Pancreas (tissue), 10 donors: ENCODE measurements at regions not wholly inside any gene's neighbourhood (a gene's known extent, or its start where the extent isn't known, plus 50 kb on each side); places are given as distances from the start of the nearest gene placed in this dataset.
A peak's percentile ranks its signal among the peaks of the same experiment; 100 is the strongest.

Experiments used
- ATAC-seq, 4 donors: fragments of 200-7000 bp; cut with Tn5 transposase; one replicate each; pipeline versions ENCODE4 v1.8.0 to v1.9.1; 2020; ENCODE audit warnings: mild to moderate bottlenecking in 4 of 4, moderate library complexity in 4 of 4
- DNase-seq, 6 donors: peaks; one replicate each; pipeline ENCODE4 v3.0.0-alpha.2; 2020
- FAIRE-seq: peaks from 2 replicates; lab custom pipeline; 2012; peaks lifted over from hg19 to GRCh38; lab: Jason Lieb, UNC
- H3K27ac ChIP-seq, 4 donors: fragments of 200-600 bp; sonication (generic); 1 replicate in 3 of 4; 2 replicates in 1 of 4; pipeline versions ENCODE4 v1.5.0 to v1.8.0; 2020
- H3K27me3 ChIP-seq, 4 donors: fragments of 200-600 bp; one replicate each; pipeline ENCODE4 v1.8.0; 2021
- H3K36me3 ChIP-seq, 3 donors: fragments of 200-600 bp; sonication (generic) in 1 of 3; one replicate each; pipeline versions ENCODE4 v1.5.0 to v1.8.0; 2020 to 2021
- H3K4me1 ChIP-seq, 3 donors: fragments of 200-600 bp; one replicate each; pipeline ENCODE4 v1.8.0; 2021
- H3K4me3 ChIP-seq, 4 donors: fragments of 200-600 bp; sonication (generic) in 2 of 4; one replicate each; pipeline versions ENCODE4 v1.5.0 to v1.8.0; 2020 to 2021
- H3K9me3 ChIP-seq, 4 donors: fragments of 200-600 bp; one replicate each; pipeline ENCODE4 v1.8.0; 2021
- CTCF ChIP-seq, 4 donors: fragments of 200-600 bp; sonication (generic) in 3 of 4; IDR thresholded peaks; one replicate each; pipeline versions ENCODE4 v1.5.0 to v1.8.0; 2021; ENCODE audit warnings: antibody characterized with exemption in 4 of 4
- WGBS, 2 donors: extraction: QIAGEN DNeasy Blood & Tissue Kit; methylation state at CpG; one replicate each; pipeline ENCODE4 v1.1.7; 2013; 5-methylcytosine and 5-hydroxymethylcytosine counted together
- intact Hi-C, 3 donors: fragments of 100-400 bp; cut with DNase I; formaldehyde crosslinking; loops; one replicate each; pipeline versions ENCODE4 v1.11.1 to v1.14.2; 2022
- donor health status: healthy with polysubstance abuse.
- donor health status: DM: no; HTN: no; CAD: no; lungs with moderate emphysema.
- donor health status: DM: no; HTN: no; CAD: no.
- donor health status: control.
- donor health status: control.
- donor health status: Bipolar disorder and iron deficiency.
- donor health status: DM: yes; HTN: yes; CAD: no.
- donor health status: DM: no; HTN: no; CAD: no.
- donor health status: DM: no; HTN: no; CAD: no.
- donor health status: DM: yes; HTN: yes; CAD: no.

GRCh38 chr2:121082191-121082590, 202.8 kb downstream of the TFCP2L1 start:
- Histone ChIP-seq H3K36me3 (no peaks in the 10 kb centered on the region), H3K27ac (no peak overlapping the region), H3K4me3 (no peak overlapping the region), H3K27me3 (no peaks in the 10 kb centered on the region), H3K9me3 (no peaks in the 10 kb centered on the region), H3K4me1 (no peaks in the 10 kb centered on the region)
- TF ChIP-seq CTCF (IDR thresholded peaks at IDR 0.05), result no peak
- no peak for ATAC-seq
- FAIRE-seq, result no peak
- intact Hi-C loops, result loop anchor here in 1 of 3 donors (2.0 kb wide), 1 partner anchor 385 kb away; no protein-coding TSS in a partner anchor
- 64 to 100% methylated on average over 1 of the region's 1 CpG for WGBS, 2 donors
- DNase-seq, result no peak

GRCh38 chr2:121084130-121084680, 200.8 kb downstream of the TFCP2L1 start:
- 36 to 48% methylated on average over 15 of the region's 15 CpGs for WGBS, 2 donors
- no peaks in the 10 kb centered on the region for H3K4me1 ChIP-seq
- no peak overlapping the region for H3K4me3 ChIP-seq
- H3K27ac ChIP-seq, result no peak overlapping the region
- H3K36me3 ChIP-seq, result no peaks in the 10 kb centered on the region
- no peak for TF ChIP-seq CTCF (IDR thresholded peaks at IDR 0.05)
- FAIRE-seq (no peak), ATAC-seq (no peak), DNase-seq (no peak)
- intact Hi-C loops, result no loop called here
- H3K9me3 ChIP-seq, result no peaks in the 10 kb centered on the region
- no peaks in the 10 kb centered on the region for H3K27me3 ChIP-seq

GRCh38 chr2:121085801-121086200, 199.2 kb downstream of the TFCP2L1 start:
- no peak overlapping the region for H3K4me3 ChIP-seq
- H3K9me3 ChIP-seq, result no peaks in the 10 kb centered on the region
- H3K4me1 ChIP-seq, result no peaks in the 10 kb centered on the region
- peak in 1 of 4 donors; percentile 30 for ATAC-seq
- TF ChIP-seq CTCF (IDR thresholded peaks at IDR 0.05), result no peak
- H3K36me3 ChIP-seq, result no peaks in the 10 kb centered on the region
- DNase-seq, result no peak
- no peak for FAIRE-seq
- no peaks in the 10 kb centered on the region for H3K27me3 ChIP-seq
- 25 to 41% methylated on average over 5 of the region's 5 CpGs for whole genome bisulfite sequencing, 2 donors
- no peak overlapping the region for H3K27ac ChIP-seq
- intact Hi-C loops, result no loop called here

- Histone ChIP-seq H3K36me3 (no peaks in the 10 kb centered on the region), H3K9me3 (no peaks in the 10 kb centered on the region), H3K27me3 (no peaks in the 10 kb centered on the region), H3K4me3 (no peak overlapping the region), H3K4me1 (no peaks in the 10 kb centered on the region), H3K27ac (no peak overlapping the region)
- no peak for DNase-seq
- 74 to 86% methylated on average over 12 of the region's 12 CpGs for WGBS, 2 donors
- intact Hi-C loops, result no loop called here
- no peak for FAIRE-seq
- TF ChIP-seq CTCF (IDR thresholded peaks at IDR 0.05), result no peak
- no peak for ATAC-seq
Measured at GRCh38 chr2:121086450-121086849, 198.6 kb downstream of the TFCP2L1 start.

GRCh38 chr2:121087117-121087516, 197.9 kb downstream of the TFCP2L1 start:
- no peak overlapping the region for H3K27ac ChIP-seq
- DNase-seq (no peak), FAIRE-seq (no peak), ATAC-seq (no peak)
- intact Hi-C loops, result no loop called here
- no peak overlapping the region for H3K4me3 ChIP-seq
- TF ChIP-seq CTCF (IDR thresholded peaks at IDR 0.05), result no peak
- H3K36me3 ChIP-seq, result no peaks in the 10 kb centered on the region
- H3K27me3 ChIP-seq, result no peaks in the 10 kb centered on the region
- no peaks in the 10 kb centered on the region for H3K4me1 ChIP-seq
- no peaks in the 10 kb centered on the region for H3K9me3 ChIP-seq
- whole genome bisulfite sequencing, 2 donors, result 84 to 92% methylated on average over 7 of the region's 7 CpGs
